GM18870 (cell line): ENCODE measurements at regions not wholly inside any gene's neighbourhood (a gene's known extent, or its start where the extent isn't known, plus 50 kb on each side); places are given as distances from the start of the nearest gene placed in this dataset.

Source experiments
- ATAC-seq: cut with Tn5 transposase; IDR thresholded peaks from one replicate; pipeline ENCODE4 v1.9.1; 2021; ENCODE audit warnings: moderate library complexity; ENCODE audit not compliant: unreplicated experiment

- no peak for ATAC-seq
These were observed 179.4 kb upstream of the ADRA1B start for GRCh38 chr5:159736844-159737243.

GRCh38 chr5:159737263-159737662 lies 179.0 kb upstream of the ADRA1B start:
- ATAC-seq, result no peak

GRCh38 chr5:159741829-159742322 lies 174.4 kb upstream of the ADRA1B start:
- no peak for ATAC-seq

- ATAC-seq, result no peak
These were observed 173.0 kb upstream of the ADRA1B start for GRCh38 chr5:159743234-159743633.

- ATAC-seq, result no peak
These were observed 169.6 kb upstream of the ADRA1B start for GRCh38 chr5:159746707-159747106.

GRCh38 chr5:159749146-159749545 lies 167.1 kb upstream of the ADRA1B start:
- ATAC-seq, result no peak

GRCh38 chr5:159750226-159750625 lies 166.1 kb upstream of the ADRA1B start:
- ATAC-seq, result no peak

GRCh38 chr5:159751459-159751858 lies 164.8 kb upstream of the ADRA1B start:
- ATAC-seq, result no peak

GRCh38 chr5:159752622-159753275 lies 163.5 kb upstream of the ADRA1B start:
- ATAC-seq, result no peak

GRCh38 chr5:159758189-159758588 lies 158.1 kb upstream of the ADRA1B start:
- ATAC-seq, result no peak

GRCh38 chr5:159759791-159760290 lies 156.4 kb upstream of the ADRA1B start:
- no peak for ATAC-seq

- no peak for ATAC-seq
These were observed 153.4 kb upstream of the ADRA1B start for GRCh38 chr5:159762921-159763320.

GRCh38 chr5:159763562-159763961 lies 152.7 kb upstream of the ADRA1B start:
- ATAC-seq, result no peak

- ATAC-seq, result no peak
These were observed 151.8 kb upstream of the ADRA1B start for GRCh38 chr5:159764283-159765134.

- ATAC-seq, result no peak
These were observed 151.2 kb upstream of the ADRA1B start for GRCh38 chr5:159765135-159765433.

- ATAC-seq, result no peak
These were observed 150.3 kb upstream of the ADRA1B start for GRCh38 chr5:159765760-159766517.

GRCh38 chr5:159768243-159768642 lies 148.0 kb upstream of the ADRA1B start:
- no peak for ATAC-seq

- no peak for ATAC-seq
These were observed 143.6 kb upstream of the ADRA1B start for GRCh38 chr5:159772698-159773061.

GRCh38 chr5:159773062-159773924 lies 143.0 kb upstream of the ADRA1B start:
- ATAC-seq, result peak; percentile 80

- no peak for ATAC-seq
These were observed 141.7 kb upstream of the ADRA1B start for GRCh38 chr5:159774476-159775031.
